ENCODE measurements at regions not wholly inside any gene's neighbourhood (a gene's known extent, or its start where the extent isn't known, plus 50 kb on each side); places are given as distances from the start of the nearest gene placed in this dataset.
A peak's percentile ranks its signal among the peaks of the same experiment; 100 is the strongest.
"Not testable (repeated sequence)": the region's sequence is repeated elsewhere in the genome, so short reads cannot be mapped to it uniquely, and the experiment has no call there.

- peaks cover 9% of the 10 kb centered on the region for H3K9me3 ChIP-seq (ENCODE audit: control insufficient read depth, low read length)
- WGBS, 2 experiments (ENCODE audit: insufficient coverage in 2 of 2), result 100% methylated on average over 1 of the region's 3 CpGs; no CpG with 5 or more reads in 1 of the 2 experiments
- H3K27ac ChIP-seq (ENCODE audit: low read depth, low read length, severe bottlenecking), result no peak overlapping the region
- no peaks in the 10 kb centered on the region for H3K36me3 ChIP-seq (ENCODE audit: control insufficient read depth, insufficient read depth, low read length)
- H3K4me1 ChIP-seq (ENCODE audit: control insufficient read depth, insufficient read depth, low read length, poor library complexity, severe bottlenecking), result no peaks in the 10 kb centered on the region
- no peak overlapping the region for H3K4me3 ChIP-seq (ENCODE audit: extremely low read depth, insufficient read depth, low read length, poor library complexity, severe bottlenecking)
These were observed 732.5 kb downstream of the GALC start for GRCh38 chr14:87260460-87260859.

- Histone ChIP-seq H3K4me3 (ENCODE audit: extremely low read depth, insufficient read depth, low read length, poor library complexity, severe bottlenecking) (no peak overlapping the region), H3K27ac (ENCODE audit: low read depth, low read length, severe bottlenecking) (no peak overlapping the region), H3K9me3 (ENCODE audit: control insufficient read depth, low read length) (peaks cover 9% of the 10 kb centered on the region), H3K36me3 (ENCODE audit: control insufficient read depth, insufficient read depth, low read length) (no peaks in the 10 kb centered on the region), H3K4me1 (ENCODE audit: control insufficient read depth, insufficient read depth, low read length, poor library complexity, severe bottlenecking) (no peaks in the 10 kb centered on the region)
- 79 to 88% methylated on average over 1 of the region's 1 CpG for WGBS, 2 experiments (ENCODE audit: insufficient coverage in 2 of 2)
These were observed 735.6 kb downstream of the GALC start for GRCh38 chr14:87257421-87257820.

- H3K36me3 ChIP-seq (ENCODE audit: control insufficient read depth, insufficient read depth, low read length), result no peaks in the 10 kb centered on the region
- 100% methylated on average over 2 of the region's 2 CpGs; no CpG with 5 or more reads in 1 of the 2 experiments for WGBS, 2 experiments (ENCODE audit: insufficient coverage in 2 of 2)
- no peak overlapping the region for H3K27ac ChIP-seq (ENCODE audit: low read depth, low read length, severe bottlenecking)
- H3K4me1 ChIP-seq (ENCODE audit: control insufficient read depth, insufficient read depth, low read length, poor library complexity, severe bottlenecking), result no peaks in the 10 kb centered on the region
- H3K9me3 ChIP-seq (ENCODE audit: control insufficient read depth, low read length), result peaks cover 9% of the 10 kb centered on the region
- H3K4me3 ChIP-seq (ENCODE audit: extremely low read depth, insufficient read depth, low read length, poor library complexity, severe bottlenecking), result no peak overlapping the region
These were observed 737.9 kb downstream of the GALC start for GRCh38 chr14:87255058-87255457.

DNA sequence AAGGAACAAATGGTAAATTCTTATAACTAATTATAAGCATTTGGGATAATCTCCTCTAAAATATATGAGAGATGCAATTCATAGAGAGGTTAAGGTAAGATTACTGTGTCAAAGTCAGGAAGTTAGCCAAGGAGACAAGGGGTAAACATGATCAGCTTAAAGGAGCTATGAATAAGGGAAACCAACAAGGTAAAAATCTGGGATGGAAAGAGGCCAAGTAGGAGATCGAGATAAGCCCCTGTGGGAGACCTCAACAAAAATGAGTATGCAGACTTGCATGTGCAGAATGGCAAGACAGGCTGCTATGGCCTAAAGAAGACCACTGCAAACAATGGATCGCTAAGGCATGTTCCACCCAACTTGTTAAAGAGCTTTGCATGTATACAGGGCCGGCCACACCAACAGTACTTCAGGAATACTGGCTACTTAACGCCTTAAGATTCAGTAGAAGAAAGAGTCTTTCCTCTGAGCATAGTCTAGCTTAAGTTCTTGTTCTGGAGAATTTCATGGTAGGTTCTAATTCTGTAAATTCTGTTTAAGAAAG, 738.6 kb downstream of the GALC start:
- Histone ChIP-seq H3K27ac (ENCODE audit: low read depth, low read length, severe bottlenecking) (no peak overlapping the region), H3K4me1 (ENCODE audit: control insufficient read depth, insufficient read depth, low read length, poor library complexity, severe bottlenecking) (no peaks in the 10 kb centered on the region)
- 77 to 86% methylated on average over 1 to 2 of the region's 4 CpGs for WGBS, 2 experiments (ENCODE audit: insufficient coverage in 2 of 2)

DNA sequence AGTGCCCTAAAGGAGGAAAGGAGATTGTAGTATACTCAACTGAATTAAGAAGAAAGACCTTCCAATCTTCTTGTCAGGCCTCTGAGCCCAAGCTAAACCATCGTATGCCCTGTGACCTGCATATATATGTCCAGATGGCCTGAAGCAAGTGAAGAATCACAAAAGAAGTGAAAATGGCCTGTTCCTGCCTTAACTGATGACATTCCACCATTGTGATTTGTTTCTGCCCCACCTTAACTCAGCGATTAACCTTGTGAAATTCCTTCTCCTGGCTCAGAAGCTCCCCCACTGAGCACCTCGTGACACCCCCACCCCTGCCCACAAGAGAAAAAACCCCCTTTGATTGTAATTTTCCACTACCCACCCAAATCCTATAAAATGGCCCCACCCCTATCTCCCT, 739.2 kb downstream of the GALC start:
- H3K4me3 ChIP-seq (ENCODE audit: extremely low read depth, insufficient read depth, low read length, poor library complexity, severe bottlenecking); H3K27ac ChIP-seq (ENCODE audit: low read depth, low read length, severe bottlenecking); H3K36me3 ChIP-seq (ENCODE audit: control insufficient read depth, insufficient read depth, low read length); H3K4me1 ChIP-seq (ENCODE audit: control insufficient read depth, insufficient read depth, low read length, poor library complexity, severe bottlenecking); H3K9me3 ChIP-seq (ENCODE audit: control insufficient read depth, low read length): not testable (repeated sequence)
- WGBS, 2 experiments (ENCODE audit: insufficient coverage in 2 of 2), result 29 to 46% methylated on average over 3 of the region's 3 CpGs

More for the DNA sequence above, 738.6 kb downstream of the GALC start:
- Histone ChIP-seq H3K4me3 (ENCODE audit: extremely low read depth, insufficient read depth, low read length, poor library complexity, severe bottlenecking) (no peak overlapping the region), H3K36me3 (ENCODE audit: control insufficient read depth, insufficient read depth, low read length) (no peaks in the 10 kb centered on the region), H3K9me3 (ENCODE audit: control insufficient read depth, low read length) (peaks cover 9% of the 10 kb centered on the region)

- Histone ChIP-seq H3K4me3 (ENCODE audit: extremely low read depth, insufficient read depth, low read length, poor library complexity, severe bottlenecking) (no peak overlapping the region), H3K36me3 (ENCODE audit: control insufficient read depth, insufficient read depth, low read length) (no peaks in the 10 kb centered on the region), H3K9me3 (ENCODE audit: control insufficient read depth, low read length) (no peaks in the 10 kb centered on the region), H3K27ac (ENCODE audit: low read depth, low read length, severe bottlenecking) (no peak overlapping the region), H3K4me1 (ENCODE audit: control insufficient read depth, insufficient read depth, low read length, poor library complexity, severe bottlenecking) (no peaks in the 10 kb centered on the region)
- WGBS, 2 experiments (ENCODE audit: insufficient coverage in 2 of 2), result 84 to 90% methylated on average over 3 to 5 of the region's 5 CpGs
These were observed 740.9 kb downstream of the GALC start for GRCh38 chr14:87252103-87252502.

DNA sequence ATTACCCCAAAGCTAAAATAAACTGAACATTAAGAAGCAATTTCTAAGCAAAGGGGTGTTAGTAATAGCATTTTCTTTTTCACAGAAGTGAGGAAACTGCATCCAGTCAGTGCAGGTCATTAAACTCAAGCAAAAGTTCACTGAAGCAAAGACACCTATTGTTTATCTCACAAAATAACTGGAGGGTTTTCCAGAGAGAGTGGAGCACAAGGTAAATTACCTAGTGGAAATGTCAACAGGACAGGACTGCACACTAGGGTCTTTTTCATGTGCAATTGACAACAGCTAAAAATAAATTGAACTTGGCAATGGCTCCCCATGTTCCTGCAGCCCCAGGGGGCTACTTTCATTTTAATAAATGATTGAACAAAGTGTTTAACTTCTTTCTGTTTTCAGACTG, 742.0 kb downstream of the GALC start:
- Histone ChIP-seq H3K4me1 (ENCODE audit: control insufficient read depth, insufficient read depth, low read length, poor library complexity, severe bottlenecking) (no peaks in the 10 kb centered on the region), H3K9me3 (ENCODE audit: control insufficient read depth, low read length) (peaks cover 6% of the 10 kb centered on the region), H3K4me3 (ENCODE audit: extremely low read depth, insufficient read depth, low read length, poor library complexity, severe bottlenecking) (no peak overlapping the region), H3K27ac (ENCODE audit: low read depth, low read length, severe bottlenecking) (no peak overlapping the region), H3K36me3 (ENCODE audit: control insufficient read depth, insufficient read depth, low read length) (no peaks in the 10 kb centered on the region)

DNA sequence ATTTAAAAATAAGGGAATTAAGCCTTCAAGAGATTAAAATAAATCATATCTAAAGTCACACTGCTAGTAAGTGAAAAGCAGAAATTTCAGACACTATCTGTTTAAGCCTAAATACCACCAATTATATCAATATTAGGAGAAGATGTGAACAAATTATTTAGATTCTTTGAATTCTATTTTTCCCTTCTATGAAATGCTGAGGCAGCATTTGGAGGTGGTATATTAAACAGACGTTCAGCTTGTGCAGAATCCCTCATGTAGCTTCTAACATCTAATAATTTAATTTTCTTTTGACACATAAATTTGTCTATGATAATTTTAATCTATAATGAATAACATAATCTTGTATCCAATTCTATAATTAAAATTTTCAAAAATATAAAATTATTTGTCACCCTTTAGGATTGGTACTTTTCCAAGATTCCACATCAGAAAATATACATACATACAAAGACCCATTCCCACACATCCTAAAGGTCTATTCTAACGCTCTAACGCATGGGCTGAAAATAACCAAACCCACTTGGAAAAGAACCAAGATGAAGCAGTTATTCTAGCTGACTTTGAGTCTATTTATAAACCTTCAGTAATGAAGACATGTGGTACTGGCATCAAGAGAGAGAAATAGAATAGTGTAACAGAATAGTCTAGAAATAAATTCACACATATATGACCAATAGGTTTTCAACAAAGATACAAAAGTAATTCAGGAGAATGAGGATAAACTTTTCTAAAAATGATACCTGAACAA, 751.8 kb downstream of the GALC start:
- H3K4me1 ChIP-seq (ENCODE audit: control insufficient read depth, insufficient read depth, low read length, poor library complexity, severe bottlenecking), result peaks cover 5% of the 10 kb centered on the region
- peak overlapping the region; percentile 41 for H3K27ac ChIP-seq (ENCODE audit: low read depth, low read length, severe bottlenecking)
- no CpG with 5 or more reads among the region's 3 CpGs for WGBS, 2 experiments (ENCODE audit: insufficient coverage in 2 of 2)
- H3K4me3 ChIP-seq (ENCODE audit: extremely low read depth, insufficient read depth, low read length, poor library complexity, severe bottlenecking), result no peak overlapping the region
- no peaks in the 10 kb centered on the region for H3K9me3 ChIP-seq (ENCODE audit: control insufficient read depth, low read length)
- H3K36me3 ChIP-seq (ENCODE audit: control insufficient read depth, insufficient read depth, low read length), result no peaks in the 10 kb centered on the region

- H3K9me3 ChIP-seq (ENCODE audit: control insufficient read depth, low read length); H3K27ac ChIP-seq (ENCODE audit: low read depth, low read length, severe bottlenecking); H3K4me1 ChIP-seq (ENCODE audit: control insufficient read depth, insufficient read depth, low read length, poor library complexity, severe bottlenecking); H3K4me3 ChIP-seq (ENCODE audit: extremely low read depth, insufficient read depth, low read length, poor library complexity, severe bottlenecking); H3K36me3 ChIP-seq (ENCODE audit: control insufficient read depth, insufficient read depth, low read length): not testable (repeated sequence)
- WGBS, 2 experiments (ENCODE audit: insufficient coverage in 2 of 2), result 6 to 14% methylated on average over 3 to 4 of the region's 5 CpGs
These were observed 752.7 kb downstream of the GALC start for GRCh38 chr14:87240319-87240718.

DNA sequence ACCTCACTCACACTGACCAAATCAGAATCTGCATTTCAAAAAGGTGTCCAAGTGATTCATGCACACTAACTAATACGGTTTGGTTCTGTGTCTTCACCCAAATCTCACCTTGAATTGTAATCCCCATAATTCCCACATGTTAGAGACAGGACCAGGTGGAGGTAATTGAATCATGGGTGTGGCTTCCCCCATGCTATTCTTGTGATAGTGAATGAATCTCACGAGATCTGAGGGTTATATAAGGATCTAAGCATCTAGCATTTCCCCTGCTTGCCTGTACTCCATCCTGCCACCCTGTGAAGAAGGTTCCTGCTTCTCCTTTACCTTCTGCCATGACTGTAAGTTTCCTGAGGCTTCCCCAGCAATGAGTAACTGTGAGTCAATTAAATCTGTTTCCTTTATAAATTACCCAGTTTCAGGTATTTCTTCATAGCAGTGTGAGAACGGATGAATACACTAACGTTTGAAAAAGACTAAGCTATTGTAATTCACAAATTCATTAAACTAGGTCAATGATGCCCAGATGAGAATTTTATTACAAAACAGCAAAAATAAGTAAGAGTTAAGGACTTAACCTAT, 759.1 kb downstream of the GALC start:
- H3K4me3 ChIP-seq (ENCODE audit: extremely low read depth, insufficient read depth, low read length, poor library complexity, severe bottlenecking), result no peak overlapping the region
- H3K9me3 ChIP-seq (ENCODE audit: control insufficient read depth, low read length), result peaks cover 12% of the 10 kb centered on the region
- no peaks in the 10 kb centered on the region for H3K36me3 ChIP-seq (ENCODE audit: control insufficient read depth, insufficient read depth, low read length)
- no peaks in the 10 kb centered on the region for H3K4me1 ChIP-seq (ENCODE audit: control insufficient read depth, insufficient read depth, low read length, poor library complexity, severe bottlenecking)
- H3K27ac ChIP-seq (ENCODE audit: low read depth, low read length, severe bottlenecking), result no peak overlapping the region
- 65 to 100% methylated on average over 1 to 2 of the region's 4 CpGs for WGBS, 2 experiments (ENCODE audit: insufficient coverage in 2 of 2)

DNA sequence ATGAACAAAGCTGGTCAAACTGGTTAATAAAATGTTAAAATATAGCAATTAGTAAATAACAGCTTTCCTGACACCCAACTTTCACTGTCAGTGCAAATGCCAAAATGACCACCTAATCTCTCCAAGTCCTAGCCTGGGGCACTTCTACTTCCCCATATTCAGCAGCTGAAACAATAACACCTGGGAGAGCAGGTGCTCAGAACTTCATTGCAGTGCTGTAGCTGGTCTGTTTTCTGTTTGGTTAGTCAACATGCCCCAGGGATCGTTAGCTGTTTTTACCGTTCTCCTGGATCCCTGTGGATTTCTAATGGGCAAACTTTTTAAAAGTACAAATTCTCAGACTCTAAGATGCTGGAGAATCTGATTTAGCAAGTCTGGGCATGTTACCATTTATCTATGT, 759.7 kb downstream of the GALC start:
- peaks cover 12% of the 10 kb centered on the region for H3K9me3 ChIP-seq (ENCODE audit: control insufficient read depth, low read length)
- no peak overlapping the region for H3K27ac ChIP-seq (ENCODE audit: low read depth, low read length, severe bottlenecking)
- no peaks in the 10 kb centered on the region for H3K4me1 ChIP-seq (ENCODE audit: control insufficient read depth, insufficient read depth, low read length, poor library complexity, severe bottlenecking)
- no peaks in the 10 kb centered on the region for H3K36me3 ChIP-seq (ENCODE audit: control insufficient read depth, insufficient read depth, low read length)
- WGBS, 2 experiments (ENCODE audit: insufficient coverage in 2 of 2), result 80% methylated on average over 2 of the region's 2 CpGs; no CpG with 5 or more reads in 1 of the 2 experiments
- no peak overlapping the region for H3K4me3 ChIP-seq (ENCODE audit: extremely low read depth, insufficient read depth, low read length, poor library complexity, severe bottlenecking)
